Neural cell (in vitro differentiated cells): ENCODE measurements at regions not wholly inside any gene's neighbourhood (a gene's known extent, or its start where the extent isn't known, plus 50 kb on each side); places are given as distances from the start of the nearest gene placed in this dataset.

Source experiments
- H2AFZ ChIP-seq: fragments of 200-600, 300-800 bp; sonication (generic), shearing (Covaris generic); 2 replicates; pipeline ENCODE4 v1.6.0; 2014; ENCODE audit warnings: low read depth, mild to moderate bottlenecking, antibody characterized with exemption, low read length, moderate library complexity
- H3F3A ChIP-seq: fragments of 200-600 bp; shearing (Covaris generic); 2 replicates; pipeline ENCODE4 v1.6.1; 2016; ENCODE audit warnings: mild to moderate bottlenecking, moderate library complexity, mixed read lengths, antibody characterized with exemption, low read length; ENCODE audit not compliant: insufficient read depth, poor library complexity, severe bottlenecking
- H3K27ac ChIP-seq: fragments of 200-600, 300-800 bp; sonication (generic), shearing (Covaris generic); 2 replicates; pipeline ENCODE4 v1.5.1; 2014; ENCODE audit warnings: mild to moderate bottlenecking, low read length, moderate library complexity
- H3K27me3 ChIP-seq: fragments of 300-800, 200-600 bp; sonication (generic), shearing (Covaris generic); 2 replicates; pipeline ENCODE4 v1.6.0; 2014; ENCODE audit warnings: mild to moderate bottlenecking, low read depth, low read length, moderate library complexity; ENCODE audit not compliant: insufficient read depth
- H3K36me3 ChIP-seq: fragments of 300-800, 200-600 bp; sonication (generic), shearing (Covaris generic); 2 replicates; pipeline ENCODE4 v1.5.1; 2014; ENCODE audit warnings: mild to moderate bottlenecking, antibody characterized with exemption, low read length, moderate library complexity; ENCODE audit not compliant: insufficient read depth
- H3K4me2 ChIP-seq: fragments of 300-800, 200-600 bp; sonication (generic), shearing (Covaris generic); 2 replicates; pipeline ENCODE4 v1.6.0; 2014; ENCODE audit warnings: mild to moderate bottlenecking, low read length
- H3K4me3 ChIP-seq: fragments of 300-800, 200-600 bp; sonication (generic), shearing (Covaris generic); 2 replicates; pipeline ENCODE4 v1.5.1; 2014; ENCODE audit warnings: mild to moderate bottlenecking, low read length, moderate library complexity
- H3K79me2 ChIP-seq: fragments of 200-600 bp; shearing (Covaris generic); replicated peaks from 2 replicates; pipeline ENCODE4 v1.6.0; 2014; ENCODE audit warnings: mild to moderate bottlenecking, low read length, moderate library complexity; ENCODE audit not compliant: insufficient read depth
- H3K9ac ChIP-seq: fragments of 300-800, 200-600 bp; sonication (generic), shearing (Covaris generic); 2 replicates; pipeline ENCODE4 v1.6.1; 2016; ENCODE audit warnings: mild to moderate bottlenecking, low read length, mixed read lengths
- H3K9me2 ChIP-seq: fragments of 200-600 bp; shearing (Covaris generic); 2 replicates; pipeline ENCODE4 v1.6.1; 2016; ENCODE audit warnings: mild to moderate bottlenecking, low read length, mixed read lengths; ENCODE audit not compliant: insufficient read depth
- H3K9me3 ChIP-seq: fragments of 200-600, 300-800 bp; sonication (generic), shearing (Covaris generic); 2 replicates; pipeline ENCODE4 v1.6.1; 2016; ENCODE audit warnings: mild to moderate bottlenecking, mixed run types, low read length, moderate library complexity, mixed read lengths
- H4K20me1 ChIP-seq: fragments of 200-600 bp; shearing (Covaris generic); 2 replicates; pipeline ENCODE4 v1.6.1; 2016; ENCODE audit warnings: mild to moderate bottlenecking, mixed run types; ENCODE audit not compliant: insufficient read depth
- CTCF ChIP-seq: fragments of 450-650 bp; IDR thresholded peaks from 2 replicates; pipeline ENCODE4 v1.5.1; 2014; ENCODE audit warnings: antibody characterized with exemption, mild to moderate bottlenecking, moderate library complexity; ENCODE audit not compliant: poor library complexity, severe bottlenecking
- EP300 ChIP-seq: fragments of 450-650 bp; conservative IDR thresholded peaks from 2 replicates; pipeline ENCODE4 v1.6.1; 2014; ENCODE audit warnings: antibody characterized with exemption, mild to moderate bottlenecking, moderate library complexity; ENCODE audit not compliant: poor library complexity, severe bottlenecking
- EZH2 ChIP-seq: fragments of 200-600, 300-800 bp; shearing (Covaris generic), sonication (generic); IDR thresholded peaks from 2 replicates; pipeline ENCODE4 v1.6.1; 2014; ENCODE audit warnings: antibody characterized with exemption, low read length, borderline replicate concordance, mild to moderate bottlenecking; ENCODE audit not compliant: insufficient read depth, poor library complexity, severe bottlenecking
- MXI1 ChIP-seq: fragments of 450-650 bp; conservative IDR thresholded peaks from 2 replicates; pipeline ENCODE4 v1.6.1; 2014; ENCODE audit warnings: antibody characterized with exemption, mild to moderate bottlenecking; ENCODE audit not compliant: poor library complexity, severe bottlenecking
- POLR2AphosphoS5 ChIP-seq: IDR thresholded peaks from 2 replicates; pipeline ENCODE4 v1.6.1; 2012
- RAD21 ChIP-seq: fragments of 450-650 bp; conservative IDR thresholded peaks from 2 replicates; pipeline ENCODE4 v1.6.1; 2014; ENCODE audit warnings: antibody characterized with exemption, mild to moderate bottlenecking, moderate library complexity
- REST ChIP-seq: IDR thresholded peaks from 2 replicates; pipeline ENCODE4 v1.6.1; 2012; ENCODE audit warnings: borderline replicate concordance
- SMC3 ChIP-seq: fragments of 450-650 bp; conservative IDR thresholded peaks from 2 replicates; pipeline ENCODE4 v1.6.1; 2014; ENCODE audit warnings: antibody characterized with exemption, mild to moderate bottlenecking, moderate library complexity; ENCODE audit not compliant: poor library complexity
- TAF1 ChIP-seq: IDR thresholded peaks from 2 replicates; pipeline ENCODE4 v1.6.1; 2012; ENCODE audit warnings: low read depth

- no peak overlapping the region for H3K27ac ChIP-seq
- H4K20me1 ChIP-seq, result no peaks in the 10 kb centered on the region
- H2AFZ ChIP-seq, result no peak overlapping the region
- H3K27me3 ChIP-seq, result no peaks in the 10 kb centered on the region
- no peaks in the 10 kb centered on the region for H3K9me3 ChIP-seq
- no peaks in the 10 kb centered on the region for H3K79me2 ChIP-seq
- no peaks in the 10 kb centered on the region for H3F3A ChIP-seq
- H3K36me3 ChIP-seq, result no peaks in the 10 kb centered on the region
- H3K9ac ChIP-seq, result no peak overlapping the region
- TF ChIP-seq EP300 (no peak), TAF1 (no peak), POLR2AphosphoS5 (no peak), MXI1 (no peak), REST (no peak), CTCF (no peak), SMC3 (no peak), EZH2 (no peak), RAD21 (no peak)
- H3K9me2 ChIP-seq, result no peaks in the 10 kb centered on the region
- H3K4me2 ChIP-seq, result no peak overlapping the region
- H3K4me3 ChIP-seq, result no peak overlapping the region
Observed at GRCh38 chr17:72380120-72380519, 259.3 kb downstream of the SOX9 start.

GRCh38 chr17:72380737-72381136, 259.9 kb downstream of the SOX9 start:
- no peak overlapping the region for H3K4me2 ChIP-seq
- no peaks in the 10 kb centered on the region for H3K9me2 ChIP-seq
- TF ChIP-seq RAD21 (no peak), MXI1 (no peak), EZH2 (no peak), EP300 (no peak), SMC3 (no peak), TAF1 (no peak)
- H3K27me3 ChIP-seq, result no peaks in the 10 kb centered on the region
- no peaks in the 10 kb centered on the region for H3K9me3 ChIP-seq
- no peaks in the 10 kb centered on the region for H3F3A ChIP-seq
- H3K79me2 ChIP-seq, result no peaks in the 10 kb centered on the region
- H2AFZ ChIP-seq, result no peak overlapping the region
- no peak overlapping the region for H3K9ac ChIP-seq
- H3K27ac ChIP-seq, result no peak overlapping the region
- no peaks in the 10 kb centered on the region for H3K36me3 ChIP-seq
- no peaks in the 10 kb centered on the region for H4K20me1 ChIP-seq
- H3K4me3 ChIP-seq, result no peak overlapping the region
